GM12892 (cell line): ENCODE measurements at regions not wholly inside any gene's neighbourhood (a gene's known extent, or its start where the extent isn't known, plus 50 kb on each side); places are given as distances from the start of the nearest gene placed in this dataset.
A peak's percentile ranks its signal among the peaks of the same experiment; 100 is the strongest.
"Not testable (repeated sequence)": the region's sequence is repeated elsewhere in the genome, so short reads cannot be mapped to it uniquely, and the experiment has no call there.

Experiments
- DNase-seq: peaks from one replicate; pipeline ENCODE4 v3.0.0; 2011; ENCODE audit not compliant: insufficient read length
- FAIRE-seq: peaks from 2 replicates; lab custom pipeline; 2011; peaks lifted over from hg19 to GRCh38; lab: Jason Lieb, UNC
- POLR2A ChIP-seq: IDR thresholded peaks from 2 replicates; pipeline ENCODE4 v1.6.1; 2011; ENCODE audit warnings: low read depth, low read length, control low read depth
- POLR2AphosphoS5 ChIP-seq: IDR thresholded peaks from 2 replicates; pipeline ENCODE4 v1.6.1; 2011; ENCODE audit warnings: low read depth, low read length, control low read depth
- TAF1 ChIP-seq: IDR thresholded peaks from 2 replicates; pipeline ENCODE4 v1.6.1; 2011; ENCODE audit warnings: low read depth, mild to moderate bottlenecking, control low read depth, low read length, borderline replicate concordance

GRCh38 chr3:5054098-5054497, 68.0 kb upstream of the ARL8B start:
- TF ChIP-seq POLR2AphosphoS5: no peak
- TF ChIP-seq POLR2A: no peak
- no peak for TF ChIP-seq TAF1
- FAIRE-seq (no peak), DNase-seq (no peak)

- DNase-seq, FAIRE-seq: not testable (repeated sequence)
These were observed 67.5 kb upstream of the ARL8B start for GRCh38 chr3:5054579-5054978.

- DNase-seq (no peak), FAIRE-seq (no peak)
- TF ChIP-seq POLR2AphosphoS5: no peak
- no peak for TF ChIP-seq POLR2A
- no peak for TF ChIP-seq TAF1
These were observed 66.6 kb upstream of the ARL8B start for GRCh38 chr3:5055357-5056110.

GRCh38 chr3:5056111-5056391, 66.0 kb upstream of the ARL8B start:
- FAIRE-seq (no peak), DNase-seq (no peak)
- TF ChIP-seq POLR2A: no peak
- TF ChIP-seq POLR2AphosphoS5: no peak
- no peak for TF ChIP-seq TAF1

- TF ChIP-seq TAF1 (no peak), POLR2AphosphoS5 (no peak), POLR2A (no peak)
- DNase-seq (no peak), FAIRE-seq (no peak)
These were observed 64.8 kb upstream of the ARL8B start for GRCh38 chr3:5057272-5057671.

GRCh38 chr3:5057857-5058324, 64.2 kb upstream of the ARL8B start:
- FAIRE-seq: peak; percentile 90
- DNase-seq: no peak
- TF ChIP-seq POLR2A (no peak), POLR2AphosphoS5 (no peak), TAF1 (no peak)

GRCh38 chr3:5058471-5058951, 63.6 kb upstream of the ARL8B start:
- DNase-seq (no peak), FAIRE-seq (no peak)
- TF ChIP-seq TAF1 (no peak), POLR2AphosphoS5 (no peak), POLR2A (no peak)

GRCh38 chr3:5059782-5060181, 62.3 kb upstream of the ARL8B start:
- TF ChIP-seq POLR2A: no peak
- TF ChIP-seq TAF1: no peak
- TF ChIP-seq POLR2AphosphoS5: no peak
- DNase-seq: no peak
- FAIRE-seq: no peak

- TF ChIP-seq POLR2AphosphoS5 (no peak), POLR2A (no peak), TAF1 (no peak)
- no peak for DNase-seq
- no peak for FAIRE-seq
These were observed 60.9 kb upstream of the ARL8B start for GRCh38 chr3:5061218-5061569.

- FAIRE-seq (no peak), DNase-seq (no peak)
- TF ChIP-seq TAF1 (no peak), POLR2AphosphoS5 (no peak), POLR2A (no peak)
These were observed 58.4 kb upstream of the ARL8B start for GRCh38 chr3:5063724-5064123.

GRCh38 chr3:5068531-5069050, 53.5 kb upstream of the ARL8B start:
- DNase-seq: no peak
- no peak for TF ChIP-seq POLR2AphosphoS5
- no peak for TF ChIP-seq POLR2A
- no peak for TF ChIP-seq TAF1
- FAIRE-seq: no peak

GRCh38 chr3:5069627-5070026, 52.5 kb upstream of the ARL8B start:
- FAIRE-seq (no peak), DNase-seq (no peak)
- TF ChIP-seq POLR2AphosphoS5 (no peak), TAF1 (no peak), POLR2A (no peak)
